GM12878 (cell line): ENCODE measurements at regions not wholly inside any gene's neighbourhood (a gene's known extent, or its start where the extent isn't known, plus 50 kb on each side); places are given as distances from the start of the nearest gene placed in this dataset.

Experiments used
- ATAC-seq: fragments of 200-7000 bp; cut with Tn5 transposase; 3 replicates; pipeline ENCODE4 v1.9.1; 2020; ENCODE audit warnings: mild to moderate bottlenecking, moderate library complexity
- BruUV-seq: library from RNA; stranded (reverse); fragments of 400-500 nt; replicated peaks from 2 replicates; lab custom pipeline; 2021; lab: Mats Ljungman, UMichigan
- CTCF ChIA-PET: fragments of 300-600 bp; sonication (Branson Sonifier 250); formaldehyde crosslinking; extraction: SDS; loops from one replicate; lab custom pipeline; 2021; ENCODE audit warnings: inconsistent platforms; lab: Yijun Ruan, JAX
- POLR2A ChIA-PET: fragments of 350-600 bp; formaldehyde crosslinking; extraction: SDS; loops from one replicate; lab custom pipeline; 2021; ENCODE audit warnings: inconsistent platforms; lab: Charles Lee
- RAD21 ChIA-PET: fragments of 300-600 bp; sonication (Branson Sonifier 250); formaldehyde crosslinking; loops from one replicate; lab custom pipeline; 2023; ENCODE audit warnings: antibody characterized with exemption; ENCODE audit not compliant: unreplicated experiment; lab: Charles Lee
- SMC1A ChIA-PET: fragments of 300-600 bp; sonication (Branson Sonifier 250); formaldehyde crosslinking; loops from one replicate; lab custom pipeline; 2023; ENCODE audit not compliant: unreplicated experiment, uncharacterized antibody; lab: Charles Lee
- DNase-seq: peaks from one replicate; pipeline ENCODE4 v3.0.0-alpha.2; 2011; ENCODE audit warnings: low read depth, low spot score
- FAIRE-seq: peaks from 3 replicates; lab custom pipeline; 2011; peaks lifted over from hg19 to GRCh38; lab: Jason Lieb, UNC
- H2AFZ ChIP-seq: 2 replicates; pipeline ENCODE4 v1.6.0; 2011; ENCODE audit warnings: low read depth, low read length, control low read depth; ENCODE audit not compliant: control insufficient read depth
- H3K27ac ChIP-seq: 2 replicates; pipeline ENCODE4 v1.5.1; 2011; ENCODE audit warnings: control low read depth; ENCODE audit not compliant: control insufficient read depth, insufficient read depth
- H3K27me3 ChIP-seq, 2 experiments: replicated peaks in 1 of 2; 2 replicates each; pipeline versions ENCODE4 v1.6.0 to v1.6.1; 2011; ENCODE audit warnings: low read length in 1 of 2; ENCODE audit not compliant: control insufficient read depth in 2 of 2, insufficient read depth in 2 of 2
- H3K36me3 ChIP-seq, 2 experiments: 2 replicates each; pipeline ENCODE4 v1.5.1; 2011; ENCODE audit warnings: low read length in 1 of 2; ENCODE audit not compliant: control insufficient read depth in 2 of 2, insufficient read depth in 2 of 2
- H3K4me1 ChIP-seq: 2 replicates; pipeline ENCODE4 v1.6.1; 2011; ENCODE audit warnings: mild to moderate bottlenecking, low read length, moderate library complexity, mixed read lengths; ENCODE audit not compliant: control insufficient read depth, insufficient read depth
- H3K4me2 ChIP-seq: 2 replicates; pipeline ENCODE4 v1.6.0; 2011; ENCODE audit warnings: control low read depth; ENCODE audit not compliant: control insufficient read depth, insufficient read depth
- H3K4me3 ChIP-seq: fragments of 200-600 bp; sonication (generic); 2 replicates; pipeline ENCODE4 v1.5.1; 2016
- H3K79me2 ChIP-seq: 2 replicates; pipeline ENCODE4 v1.6.0; 2011; ENCODE audit warnings: low read length; ENCODE audit not compliant: control insufficient read depth, insufficient read depth
- H3K9ac ChIP-seq: 2 replicates; pipeline ENCODE4 v1.8.0; 2011; ENCODE audit warnings: low read length, control low read depth, mixed read lengths; ENCODE audit not compliant: control insufficient read depth, insufficient read depth
- H3K9me3 ChIP-seq: replicated peaks from 3 replicates; pipeline ENCODE4 v1.5.1; 2011; ENCODE audit warnings: mild to moderate bottlenecking, low read length; ENCODE audit not compliant: control insufficient read depth, insufficient read depth
- H4K20me1 ChIP-seq: 2 replicates; pipeline ENCODE4 v1.6.0; 2011; ENCODE audit not compliant: control insufficient read depth, insufficient read depth
- ATF7 ChIP-seq: fragments of 450-650 bp; IDR thresholded peaks from 2 replicates; pipeline ENCODE4 v1.6.1; 2016; ENCODE audit warnings: low read depth, mild to moderate bottlenecking
- EP300 ChIP-seq, 2 experiments: fragments of 150-350 bp in 1 of 2; IDR thresholded peaks; 2 replicates each; pipeline ENCODE4 v1.6.1; 2011 to 2012; ENCODE audit warnings: low read depth in 2 of 2, low read length in 2 of 2, borderline replicate concordance in 1 of 2, improper control_type of control experiment in 1 of 2, inconsistent platforms in 1 of 2; ENCODE audit not compliant: control insufficient read depth in 1 of 2
- EZH2 ChIP-seq: IDR thresholded peaks from 2 replicates; pipeline ENCODE4 v1.6.1; 2012; ENCODE audit warnings: low read depth, mild to moderate bottlenecking, control low read depth, inconsistent platforms, low read length, borderline replicate concordance; ENCODE audit not compliant: control insufficient read depth
- FOS ChIP-seq: IDR thresholded peaks from 3 replicates; pipeline ENCODE4 v1.6.1; 2011; ENCODE audit warnings: borderline replicate concordance; ENCODE audit not compliant: insufficient read length; ENCODE audit errors: extremely low read depth
- GATAD2B ChIP-seq: fragments of 450-650 bp; conservative IDR thresholded peaks from 2 replicates; pipeline ENCODE4 v1.6.1; 2017; ENCODE audit warnings: low read depth, mild to moderate bottlenecking, moderate library complexity
- NFYA ChIP-seq: IDR thresholded peaks from 2 replicates; pipeline ENCODE4 v1.6.1; 2011; ENCODE audit warnings: low read depth, mild to moderate bottlenecking, low read length, improper control_type of control experiment, borderline replicate concordance
- NFYB ChIP-seq: IDR thresholded peaks from 2 replicates; pipeline ENCODE4 v1.6.1; 2011; ENCODE audit warnings: low read depth, mild to moderate bottlenecking, low read length, improper control_type of control experiment, moderate library complexity; ENCODE audit not compliant: insufficient read depth
- PBX3 ChIP-seq: IDR thresholded peaks from 2 replicates; pipeline ENCODE4 v1.6.1; 2011; ENCODE audit warnings: mild to moderate bottlenecking, low read depth, low read length, moderate library complexity; ENCODE audit not compliant: insufficient replicate concordance
- POLR2AphosphoS5 ChIP-seq: IDR thresholded peaks from 2 replicates; pipeline ENCODE4 v1.6.1; 2011; ENCODE audit warnings: mild to moderate bottlenecking, low read length, inconsistent platforms
- SMARCA5 ChIP-seq: fragments of 450-650 bp; IDR thresholded peaks from 2 replicates; pipeline ENCODE4 v1.6.1; 2017; ENCODE audit warnings: mild to moderate bottlenecking
- SPI1 ChIP-seq: IDR thresholded peaks from 2 replicates; pipeline ENCODE4 v1.6.1; 2011; ENCODE audit warnings: low read depth, mild to moderate bottlenecking, low read length, moderate library complexity, borderline replicate concordance; ENCODE audit not compliant: insufficient read depth
- SREBF1 ChIP-seq: IDR thresholded peaks from 2 replicates; pipeline ENCODE4 v1.6.1; 2012; ENCODE audit warnings: mild to moderate bottlenecking, low read length
- SRF ChIP-seq, 2 experiments: IDR thresholded peaks; 2 replicates each; pipeline ENCODE4 v1.6.1; 2011; ENCODE audit warnings: low read depth in 2 of 2, low read length in 2 of 2, mild to moderate bottlenecking in 1 of 2, moderate library complexity in 1 of 2
- TCF7 ChIP-seq: IDR thresholded peaks from 2 replicates; pipeline ENCODE4 v1.6.1; 2014; ENCODE audit warnings: antibody characterized with exemption, borderline replicate concordance
- ZSCAN29 ChIP-seq: fragments of 450-650 bp; IDR thresholded peaks from 2 replicates; pipeline ENCODE4 v1.6.1; 2017; ENCODE audit warnings: mild to moderate bottlenecking, moderate library complexity
- ZZZ3 ChIP-seq: IDR thresholded peaks from 2 replicates; pipeline ENCODE4 v1.6.1; 2011; ENCODE audit warnings: low read depth; ENCODE audit not compliant: control insufficient read depth, insufficient read length
- WGBS: methylation state at CpG from one replicate; pipeline ENCODE4 v1.1.6; 2016; ENCODE audit warnings: low lambda C conversion rate; ENCODE audit not compliant: insufficient replicate concordance, insufficient coverage; ENCODE audit errors: missing lambda C conversion rate; 5-methylcytosine and 5-hydroxymethylcytosine counted together
- in situ Hi-C: fragments of 300-500 bp; cut with MboI; formaldehyde crosslinking; loops from 9 replicates; pipeline ENCODE4 v1.14.3; 2018; ENCODE audit warnings: mixed read lengths
- intact Hi-C: fragments of 100-400 bp; cut with micrococcal nuclease; formaldehyde crosslinking; loops from one replicate; pipeline ENCODE4 v1.14.2; 2022; ENCODE audit not compliant: unreplicated experiment
- TF ChIP-seq, protein P1 (sequence below): IDR thresholded peaks from 2 replicates; pipeline ENCODE4 v1.6.1; 2011; ENCODE audit warnings: low read depth, low read length, improper control_type of control experiment, borderline replicate concordance

GRCh38 chr13:104286566-104287290 is 1220.5 kb upstream of the SLC10A2 start:
- TF ChIP-seq ATF7 (no peak), SREBF1 (no peak), EP300 (IDR thresholded peaks at IDR 0.05; ENCODE audit: borderline replicate concordance in 1 of 2, control insufficient read depth in 1 of 2, low read depth in 2 of 2, low read length in 2 of 2) (no peak), ZSCAN29 (no peak), SMARCA5 (no peak), FOS (no peak), TCF7 (no peak), POLR2AphosphoS5 (no peak), GATAD2B (no peak), SPI1 (no peak), NFYA (no peak), EZH2 (no peak), ZZZ3 (no peak), SRF (IDR thresholded peaks at IDR 0.05; ENCODE audit: low read depth in 2 of 2, low read length in 2 of 2) (no peak), PBX3 (no peak), NFYB (no peak)
- TF ChIP-seq, protein P1, sequence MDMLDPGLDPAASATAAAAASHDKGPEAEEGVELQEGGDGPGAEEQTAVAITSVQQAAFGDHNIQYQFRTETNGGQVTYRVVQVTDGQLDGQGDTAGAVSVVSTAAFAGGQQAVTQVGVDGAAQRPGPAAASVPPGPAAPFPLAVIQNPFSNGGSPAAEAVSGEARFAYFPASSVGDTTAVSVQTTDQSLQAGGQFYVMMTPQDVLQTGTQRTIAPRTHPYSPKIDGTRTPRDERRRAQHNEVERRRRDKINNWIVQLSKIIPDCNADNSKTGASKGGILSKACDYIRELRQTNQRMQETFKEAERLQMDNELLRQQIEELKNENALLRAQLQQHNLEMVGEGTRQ: no peak
- no peak for FAIRE-seq

More at GRCh38 chr13:104286566-104287290, 1220.5 kb upstream of the SLC10A2 start:
- Histone ChIP-seq H2AFZ (no peak overlapping the region), H3K9me3 (no peaks in the 10 kb centered on the region), H3K36me3 (no peaks in the 10 kb centered on the region), H4K20me1 (no peaks in the 10 kb centered on the region), H3K4me3 (no peak overlapping the region), H3K4me1 (no peaks in the 10 kb centered on the region), H3K27ac (no peak overlapping the region), H3K79me2 (no peaks in the 10 kb centered on the region), H3K4me2 (no peak overlapping the region), H3K9ac (no peak overlapping the region), H3K27me3 (no peaks in the 10 kb centered on the region)
- no peak for DNase-seq
- intact Hi-C loops (no loop called here), in situ Hi-C loops (no loop called here)
- ChIA-PET SMC1A (no interaction called here), POLR2A (interaction anchor here (0.6 kb wide), 1 partner anchor 120 kb away, joined by 3 read pairs; no protein-coding TSS in a partner anchor), RAD21 (no interaction called here), CTCF (no interaction called here)
- 1% methylated on average over 4 of the region's 4 CpGs for WGBS
- no TSS peak for BruUV-seq
- ATAC-seq: no peak
